Sciatic nerve (tissue), 2 donors: ENCODE measurements at regions not wholly inside any gene's neighbourhood (a gene's known extent, or its start where the extent isn't known, plus 50 kb on each side); places are given as distances from the start of the nearest gene placed in this dataset.

Source experiments
- ATAC-seq: fragments of 200-7000 bp; cut with Tn5 transposase; one replicate; pipeline ENCODE4 v1.9.1; 2020; ENCODE audit warnings: mild to moderate bottlenecking, moderate library complexity
- DNase-seq: peaks from one replicate; pipeline ENCODE4 v3.0.0-alpha.2; 2020; ENCODE audit warnings: low spot score
- intact Hi-C: fragments of 100-400 bp; cut with DNase I; formaldehyde crosslinking; loops from one replicate; pipeline ENCODE4 v1.14.2; 2022
- donor health status: DM: no; HTN: no; CAD: no.
- donor health status: DM: no; HTN: no; CAD: no.

- peak; percentile 55 for ATAC-seq
- peak; percentile 69 for DNase-seq
- intact Hi-C loops = no loop called here
Observed at GRCh38 chr3:72487078-72487765, 361.0 kb downstream of the SHQ1 start.

GRCh38 chr3:72485641-72486040 is 362.6 kb downstream of the SHQ1 start:
- DNase-seq = no peak
- ATAC-seq = peak; percentile 76
- intact Hi-C loops = no loop called here

DNA sequence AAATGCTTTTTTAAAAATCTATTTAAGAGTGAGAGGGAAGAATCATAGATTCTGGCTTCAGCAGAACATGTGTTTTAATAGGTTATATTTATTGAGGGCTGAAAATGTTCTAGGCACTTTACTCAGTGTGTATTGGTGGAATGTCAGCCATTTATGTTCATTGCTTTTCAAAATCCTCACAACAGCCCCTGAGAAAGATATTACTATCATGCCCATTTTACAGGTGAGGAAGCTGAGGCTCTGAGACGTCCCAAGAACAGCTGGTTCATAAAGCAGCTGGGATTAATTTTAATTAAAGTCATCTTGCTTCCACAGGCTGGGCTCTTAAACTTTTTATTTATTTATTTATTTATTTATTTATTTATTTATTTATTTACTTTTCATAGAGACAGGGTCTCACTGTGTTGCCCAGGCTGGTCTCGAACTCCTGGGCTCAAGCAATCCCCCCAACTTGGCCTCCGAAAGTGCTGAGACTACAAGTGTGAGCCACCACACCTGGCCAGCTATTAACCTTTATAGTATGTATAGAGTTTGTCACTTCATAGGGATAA is 364.6 kb downstream of the SHQ1 start:
- ATAC-seq (no peak), DNase-seq (no peak)
- intact Hi-C loops = no loop called here

DNA sequence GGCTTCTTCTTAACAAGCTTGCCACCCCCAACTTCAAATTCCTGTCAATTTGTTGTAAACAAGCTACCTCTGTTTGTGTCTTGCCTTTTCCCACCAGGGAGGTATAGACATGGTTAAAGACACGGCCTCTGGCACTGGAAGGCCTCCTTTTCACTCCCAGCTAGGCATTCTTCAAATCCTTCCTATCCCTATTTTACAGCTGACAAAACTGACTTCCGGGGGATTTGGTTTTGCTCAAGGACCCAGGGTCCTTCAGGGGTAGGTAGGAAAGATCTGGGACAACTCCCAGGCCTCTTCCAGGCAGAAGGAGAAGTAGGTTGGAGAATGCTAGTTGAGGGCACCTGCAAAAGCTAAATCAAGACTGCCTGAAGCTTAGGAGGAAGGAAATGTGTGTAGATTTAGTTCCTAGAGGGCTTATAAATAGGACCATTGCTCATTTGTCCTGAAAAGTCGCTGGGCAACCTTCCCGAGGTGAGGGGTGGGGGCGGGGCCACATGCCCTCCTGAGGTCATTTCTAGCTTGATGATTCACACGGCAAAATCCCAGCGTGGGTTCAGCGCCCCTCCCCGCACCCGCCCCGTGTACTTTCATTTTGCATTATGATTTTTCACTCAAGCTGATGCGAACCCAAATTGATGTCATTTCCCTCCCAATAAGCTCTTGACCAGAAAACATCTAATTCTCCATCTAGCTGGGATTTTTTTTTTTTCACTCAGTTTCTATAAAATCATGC is 365.5 kb downstream of the SHQ1 start:
- ATAC-seq (peak; percentile 61), DNase-seq (peak; percentile 78)
- intact Hi-C loops = no loop called here

- intact Hi-C loops = no loop called here
- DNase-seq (no peak), ATAC-seq (no peak)
Observed at GRCh38 chr3:72481542-72481941, 366.7 kb downstream of the SHQ1 start.

- no peak for ATAC-seq
- DNase-seq = no peak
- intact Hi-C loops = no loop called here
Observed at GRCh38 chr3:72480366-72480765, 367.9 kb downstream of the SHQ1 start.

- ATAC-seq (no peak), DNase-seq (no peak)
- intact Hi-C loops = no loop called here
Observed at GRCh38 chr3:72479651-72480215, 368.5 kb downstream of the SHQ1 start.

DNA sequence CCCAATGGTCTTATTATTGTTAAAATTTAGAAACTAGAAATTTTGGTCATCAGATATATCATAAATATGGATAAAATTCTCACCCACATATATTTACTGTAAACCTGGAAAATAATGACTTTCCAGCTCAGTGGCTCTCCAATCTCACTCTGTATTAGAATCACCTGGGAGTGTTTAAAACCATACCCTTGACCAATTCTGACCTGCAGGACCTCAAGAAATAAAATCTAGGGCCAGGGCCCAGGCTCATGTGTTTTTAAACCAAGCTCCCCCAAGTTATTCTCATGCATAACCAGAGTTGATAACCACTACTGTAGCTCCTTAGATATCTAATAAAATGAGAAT is 372.1 kb downstream of the SHQ1 start:
- intact Hi-C loops = no loop called here
- DNase-seq = no peak
- no peak for ATAC-seq

GRCh38 chr3:72475258-72476138 is 372.7 kb downstream of the SHQ1 start:
- no peak for ATAC-seq
- intact Hi-C loops = no loop called here

DNA sequence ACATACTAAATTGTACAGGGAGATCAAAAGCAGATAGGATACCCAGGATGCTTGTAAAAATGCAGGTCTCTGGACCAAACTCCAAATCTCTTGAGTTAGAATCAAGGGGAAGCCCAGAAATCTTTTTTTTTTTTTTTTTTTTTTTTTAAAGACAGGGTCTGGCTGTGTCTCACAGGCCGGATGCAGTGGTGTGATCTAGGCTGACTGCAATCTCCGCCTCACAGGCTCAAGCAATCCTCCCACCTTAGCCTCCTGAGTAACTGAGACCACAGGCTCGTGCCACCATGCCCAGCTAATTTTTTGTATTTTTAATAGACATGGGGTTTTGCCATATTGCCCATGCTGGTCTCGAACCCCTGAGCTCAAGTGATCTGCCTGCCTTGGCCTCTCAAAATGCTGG is 373.5 kb downstream of the SHQ1 start:
- no peak for DNase-seq
- intact Hi-C loops = no loop called here
- ATAC-seq = no peak

More at GRCh38 chr3:72475258-72476138, 372.7 kb downstream of the SHQ1 start:
- no peak for DNase-seq

- ATAC-seq (no peak), DNase-seq (no peak)
- intact Hi-C loops = no loop called here
Observed at GRCh38 chr3:72473156-72473555, 375.1 kb downstream of the SHQ1 start.

DNA sequence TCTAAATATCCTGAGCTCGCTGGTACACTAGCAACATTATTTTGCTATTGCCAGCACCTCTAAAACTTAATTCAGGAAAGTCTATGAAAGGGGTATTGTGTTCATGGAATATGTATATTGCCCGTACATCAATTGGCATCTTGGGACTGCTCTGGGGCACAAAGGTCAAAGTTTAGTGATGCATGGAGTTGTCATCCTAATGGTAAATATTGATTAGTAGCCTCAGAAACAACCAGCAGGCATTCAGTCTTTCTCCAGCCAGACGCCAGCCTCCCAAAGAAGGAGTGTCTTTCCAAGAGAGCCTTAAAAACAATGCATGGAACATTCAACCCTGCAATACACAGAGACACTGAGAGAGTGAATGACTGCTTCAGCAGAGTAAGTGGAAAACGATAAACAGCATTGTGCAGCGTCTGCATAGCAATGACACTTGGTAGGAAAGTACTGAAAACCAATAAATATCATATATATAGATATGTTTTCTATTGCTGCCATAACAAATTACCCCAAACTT is 377.3 kb downstream of the SHQ1 start:
- no peak for DNase-seq
- ATAC-seq = no peak
- intact Hi-C loops = no loop called here

- ATAC-seq = no peak
- intact Hi-C loops = no loop called here
- no peak for DNase-seq
Observed at GRCh38 chr3:72465853-72466252, 382.4 kb downstream of the SHQ1 start.

DNA sequence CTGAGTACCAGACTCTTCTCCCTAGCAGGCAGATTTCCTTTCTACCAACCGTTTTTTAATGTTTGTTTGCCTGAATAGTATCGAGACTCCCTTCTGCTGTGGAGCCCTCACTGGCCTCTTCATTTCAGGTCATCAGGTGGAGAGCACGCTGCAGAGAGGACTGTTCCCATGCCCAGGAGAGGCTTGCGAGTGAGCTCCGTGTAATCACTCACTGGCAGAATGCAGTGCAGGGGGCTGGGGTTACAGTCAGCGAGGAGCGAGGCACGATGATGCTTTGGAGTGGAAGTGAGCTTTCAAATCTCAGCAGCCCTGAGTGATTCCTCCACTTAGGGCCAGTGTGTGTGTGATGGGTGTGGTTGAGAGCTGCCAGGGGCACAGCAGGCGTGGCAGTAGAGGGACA is 385.2 kb downstream of the SHQ1 start:
- intact Hi-C loops = no loop called here
- ATAC-seq = no peak
- no peak for DNase-seq

DNA sequence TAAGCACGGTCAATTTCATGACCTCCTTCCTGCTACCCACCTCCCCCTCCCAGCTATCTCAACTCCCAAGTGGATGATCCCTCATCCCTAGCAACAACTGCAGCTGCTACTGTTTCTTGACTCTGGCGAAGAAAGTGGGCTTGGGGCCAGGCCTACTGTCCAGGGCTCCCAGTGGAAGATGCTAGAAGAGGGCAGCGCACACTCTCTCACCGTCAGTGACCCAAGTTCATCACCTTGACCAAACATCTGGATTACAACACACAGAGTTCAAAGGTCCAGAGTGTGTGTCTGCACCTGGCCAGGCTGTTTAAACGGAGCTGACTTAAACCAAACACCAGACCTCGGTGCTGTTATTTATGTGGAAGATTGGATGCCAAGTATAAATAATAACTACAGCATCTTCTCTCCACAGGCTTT is 385.6 kb downstream of the SHQ1 start:
- peak; percentile 68 for DNase-seq
- intact Hi-C loops = no loop called here
- peak; percentile 90 for ATAC-seq

DNA sequence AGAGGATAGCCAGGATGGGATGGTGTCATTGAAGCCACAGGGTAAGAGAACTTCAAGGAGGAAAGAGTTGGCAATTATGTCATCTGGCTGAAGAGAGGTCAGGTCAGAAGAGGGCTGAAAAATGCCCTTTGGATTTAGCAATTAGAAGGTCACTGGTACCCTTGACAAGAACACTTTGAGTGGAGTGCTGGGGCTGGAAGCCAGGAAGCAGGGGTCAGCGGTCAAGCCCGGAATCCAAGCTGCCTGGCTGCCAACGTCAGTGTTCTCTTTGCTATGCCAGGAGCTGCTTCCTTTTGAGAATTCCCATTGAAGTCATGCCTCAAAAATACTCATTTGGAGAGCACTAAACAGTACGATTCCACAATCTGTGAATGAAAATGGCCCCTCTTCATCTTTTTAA is 386.5 kb downstream of the SHQ1 start:
- DNase-seq (peak; percentile 70), ATAC-seq (peak; percentile 84)
- intact Hi-C loops = no loop called here

DNA sequence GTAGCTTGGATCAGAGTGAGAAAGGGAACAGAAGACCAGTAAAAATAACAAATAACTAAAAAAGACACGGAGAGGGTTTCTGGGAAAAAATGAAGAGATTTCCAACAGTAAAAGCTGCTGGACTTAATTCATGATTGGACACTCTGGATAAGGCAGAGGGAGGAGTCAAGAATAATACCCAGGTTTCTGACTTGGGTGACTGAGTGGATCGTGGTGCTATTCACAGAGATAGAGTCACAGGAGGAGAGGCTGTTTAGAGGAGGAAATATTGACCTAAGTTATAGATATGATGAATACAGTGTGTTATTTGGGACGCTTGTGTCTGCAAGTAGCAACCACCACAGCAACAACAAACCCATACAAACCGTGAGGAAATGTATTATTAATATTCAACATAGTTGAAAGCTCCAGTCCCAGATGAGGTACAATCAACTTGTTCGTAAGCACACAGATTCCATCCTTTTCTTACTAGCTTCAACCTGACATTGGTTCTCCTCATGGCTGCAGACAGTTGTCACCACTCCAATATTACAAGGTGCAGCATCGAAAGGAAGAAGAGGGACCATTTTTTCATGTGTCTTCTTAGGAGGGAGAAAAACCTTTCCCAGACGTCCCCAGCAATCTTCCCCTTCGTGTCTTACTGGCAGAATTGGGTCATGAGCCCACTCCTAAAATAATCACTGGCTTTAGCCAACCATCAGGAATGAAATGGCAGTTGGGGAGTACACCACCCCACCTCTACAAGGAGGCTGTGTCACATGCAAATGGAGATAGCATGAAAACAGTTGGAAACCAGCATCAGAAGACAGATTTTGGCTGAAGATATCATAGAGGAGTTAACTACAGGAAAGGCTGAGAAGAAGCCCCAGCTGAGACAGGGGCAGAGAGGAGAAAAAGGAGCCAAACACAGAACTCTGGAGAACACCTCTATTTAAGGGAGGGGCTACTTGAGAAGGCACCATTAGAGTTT is 387.8 kb downstream of the SHQ1 start:
- DNase-seq = no peak
- intact Hi-C loops = no loop called here
- no peak for ATAC-seq

GRCh38 chr3:72459588-72459987 is 388.7 kb downstream of the SHQ1 start:
- DNase-seq = no peak
- no peak for ATAC-seq
- intact Hi-C loops = no loop called here
